H1 (cell line): ENCODE measurements at regions not wholly inside any gene's neighbourhood (a gene's known extent, or its start where the extent isn't known, plus 50 kb on each side); places are given as distances from the start of the nearest gene placed in this dataset.

Experiments used
- CTCF ChIA-PET: fragments of 300-600 bp; sonication (Branson Sonifier 250); formaldehyde crosslinking; loops from one replicate; lab custom pipeline; 2021; ENCODE audit not compliant: partially characterized antibody; lab: Charles Lee
- POLR2A ChIA-PET: fragments of 300-600 bp; sonication (Branson Sonifier 250); formaldehyde crosslinking; loops from one replicate; lab custom pipeline; 2021; ENCODE audit warnings: inconsistent platforms; ENCODE audit not compliant: partially characterized antibody; lab: Charles Lee
- DNase-seq, 2 experiments: peaks; one replicate each; pipeline versions ENCODE4 v3.0.0 to v3.0.0-alpha.2; 2010 to 2022; ENCODE audit warnings: low spot score in 2 of 2, low read depth in 1 of 2, mixed read lengths in 1 of 2
- FAIRE-seq: peaks from 2 replicates; lab custom pipeline; 2011; peaks lifted over from hg19 to GRCh38; lab: Jason Lieb, UNC
- H2AFZ ChIP-seq: 2 replicates; pipeline ENCODE4 v1.8.1; 2012; ENCODE audit warnings: low read length, inconsistent platforms
- H2AK5ac ChIP-seq: 2 replicates; pipeline ENCODE4 v1.6.1; 2013; ENCODE audit warnings: low read depth, low read length
- H2BK120ac ChIP-seq: replicated peaks from 2 replicates; pipeline ENCODE3; 2013; ENCODE audit warnings: low read depth, low read length, inconsistent platforms
- H2BK12ac ChIP-seq: 2 replicates; pipeline ENCODE4 v1.6.1; 2013; ENCODE audit warnings: low read depth, low read length
- H2BK15ac ChIP-seq: 2 replicates; pipeline ENCODE4 v1.6.1; 2013; ENCODE audit warnings: low read length
- H2BK20ac ChIP-seq: 2 replicates; pipeline ENCODE4 v1.6.1; 2013; ENCODE audit warnings: low read length
- H2BK5ac ChIP-seq: 2 replicates; pipeline ENCODE4 v1.6.1; 2013; ENCODE audit warnings: low read depth, low read length
- H3K14ac ChIP-seq: 2 replicates; pipeline ENCODE4 v1.6.1; 2013; ENCODE audit warnings: inconsistent platforms; ENCODE audit not compliant: insufficient read length
- H3K18ac ChIP-seq: 2 replicates; pipeline ENCODE4 v1.6.1; 2013; ENCODE audit warnings: low read length; ENCODE audit errors: extremely low read depth
- H3K23ac ChIP-seq: 2 replicates; pipeline ENCODE4 v1.6.1; 2013; ENCODE audit warnings: inconsistent platforms; ENCODE audit not compliant: insufficient read length
- H3K23me2 ChIP-seq: 2 replicates; pipeline ENCODE4 v1.6.1; 2013; ENCODE audit warnings: low read depth, low read length
- H3K27ac ChIP-seq: 2 replicates; pipeline ENCODE4 v1.6.1; 2011; ENCODE audit warnings: low read depth, low read length, inconsistent platforms
- H3K27me3 ChIP-seq, 4 experiments: replicated peaks in 1 of 4; 1 replicate in 1 of 4; 2 replicates in 3 of 4; pipeline versions ENCODE4 v1.6.1 to v1.8.1; 2011 to 2013; ENCODE audit warnings: low read length in 3 of 4, mild to moderate bottlenecking in 3 of 4, inconsistent platforms in 2 of 4, mixed read lengths in 2 of 4, moderate library complexity in 1 of 4; ENCODE audit not compliant: control insufficient read depth in 3 of 4, insufficient read depth in 3 of 4; ENCODE audit errors: extremely low read depth in 1 of 4
- H3K36me3 ChIP-seq, 4 experiments: 2 replicates each; pipeline versions ENCODE4 v1.6.1 to v1.8.1; 2011 to 2013; ENCODE audit warnings: mild to moderate bottlenecking in 4 of 4, low read length in 3 of 4, moderate library complexity in 2 of 4, control low read depth in 1 of 4, inconsistent platforms in 1 of 4; ENCODE audit not compliant: insufficient read depth in 4 of 4, control insufficient read depth in 2 of 4
- H3K4ac ChIP-seq: replicated peaks from 2 replicates; pipeline ENCODE3; 2013; ENCODE audit warnings: low read length, low read depth, mixed read lengths, inconsistent platforms; ENCODE audit not compliant: insufficient read length
- H3K4me1 ChIP-seq, 4 experiments: replicated peaks in 1 of 4; 1 replicate in 1 of 4; 2 replicates in 3 of 4; pipeline versions ENCODE4 v1.6.1 to v1.8.1; 2011 to 2013; ENCODE audit warnings: low read length in 3 of 4, inconsistent platforms in 2 of 4, mixed read lengths in 1 of 4; ENCODE audit not compliant: insufficient read depth in 4 of 4, control insufficient read depth in 3 of 4
- H3K4me2 ChIP-seq, 2 experiments: 2 replicates each; pipeline versions ENCODE4 v1.6.1 to v1.8.1; 2011 to 2013; ENCODE audit warnings: low read depth in 2 of 2, low read length in 2 of 2, control low read depth in 1 of 2, inconsistent platforms in 1 of 2, mild to moderate bottlenecking in 1 of 2; ENCODE audit not compliant: insufficient read depth in 1 of 2
- H3K4me3 ChIP-seq, 4 experiments: fragments of 200-600, 300-600 bp in 1 of 4; sonication (generic), shearing (Covaris generic), sonication (Bioruptor Twin) in 1 of 4; 2 replicates each; pipeline versions ENCODE4 v1.5.1 to v1.8.1; 2011 to 2016; ENCODE audit warnings: low read length in 4 of 4, low read depth in 3 of 4, control low read depth in 2 of 4, inconsistent platforms in 2 of 4, mild to moderate bottlenecking in 2 of 4, mixed read lengths in 1 of 4, moderate library complexity in 1 of 4; ENCODE audit not compliant: insufficient read depth in 2 of 4; ENCODE audit errors: extremely low read depth in 1 of 4
- H3K56ac ChIP-seq: replicated peaks from 2 replicates; pipeline ENCODE3; 2013; ENCODE audit warnings: low read depth, mild to moderate bottlenecking, mixed read lengths, low read length, inconsistent platforms; ENCODE audit not compliant: insufficient read length
- H3K79me1 ChIP-seq: 2 replicates; pipeline ENCODE4 v1.6.1; 2013; ENCODE audit warnings: low read depth, low read length, control low read depth
- H3K79me2 ChIP-seq, 2 experiments: 2 replicates each; pipeline versions ENCODE4 v1.6.1 to v1.8.1; 2012 to 2013; ENCODE audit warnings: low read length in 2 of 2, mild to moderate bottlenecking in 2 of 2, inconsistent platforms in 1 of 2; ENCODE audit not compliant: insufficient read depth in 2 of 2, control insufficient read depth in 1 of 2
- H3K9ac ChIP-seq, 4 experiments: replicated peaks in 1 of 4; 1 replicate in 1 of 4; 2 replicates in 3 of 4; pipeline versions ENCODE4 v1.6.1 to v1.8.1; 2011 to 2013; ENCODE audit warnings: low read depth in 3 of 4, low read length in 3 of 4, control low read depth in 2 of 4, mild to moderate bottlenecking in 2 of 4, moderate library complexity in 2 of 4, inconsistent platforms in 1 of 4; ENCODE audit errors: extremely low read depth in 1 of 4
- H3K9me3 ChIP-seq, 2 experiments: 2 replicates each; pipeline versions ENCODE4 v1.6.1 to v1.8.1; 2012 to 2013; ENCODE audit warnings: mild to moderate bottlenecking in 2 of 2, moderate library complexity in 2 of 2, control low read depth in 1 of 2, inconsistent platforms in 1 of 2, low read depth in 1 of 2, low read length in 1 of 2, mixed read lengths in 1 of 2; ENCODE audit not compliant: insufficient read depth in 2 of 2
- H4K20me1 ChIP-seq, 2 experiments: replicated peaks in 1 of 2; 2 replicates each; pipeline versions ENCODE3 to v1.8.1; 2011 to 2013; ENCODE audit warnings: inconsistent platforms in 2 of 2, low read length in 2 of 2, mild to moderate bottlenecking in 1 of 2; ENCODE audit not compliant: insufficient read depth in 2 of 2, control insufficient read depth in 1 of 2
- H4K5ac ChIP-seq: 2 replicates; pipeline ENCODE4 v1.6.1; 2013; ENCODE audit warnings: low read length, low read depth, mixed read lengths, inconsistent platforms; ENCODE audit not compliant: insufficient read length
- H4K8ac ChIP-seq: 2 replicates; pipeline ENCODE4 v1.8.0; 2013; ENCODE audit warnings: mild to moderate bottlenecking, moderate library complexity, low read length, inconsistent platforms; ENCODE audit not compliant: insufficient read depth; ENCODE audit errors: extremely low read depth
- H4K91ac ChIP-seq: replicated peaks from 2 replicates; pipeline ENCODE3; 2013; ENCODE audit warnings: low read length, mixed read lengths, inconsistent platforms; ENCODE audit not compliant: insufficient read length
- CHD2 ChIP-seq: IDR thresholded peaks from 2 replicates; pipeline ENCODE4 v1.6.1; 2012; ENCODE audit warnings: low read length, improper control_type of control experiment
- EZH2 ChIP-seq: fragments of 200-600 bp; sonication (generic); IDR thresholded peaks from 2 replicates; pipeline ENCODE4 v1.7.1; 2012; ENCODE audit warnings: low read depth, mild to moderate bottlenecking, moderate library complexity, low read length, inconsistent platforms; ENCODE audit not compliant: severe bottlenecking
- FOSL1 ChIP-seq: IDR thresholded peaks from 2 replicates; pipeline ENCODE4 v1.6.1; 2011; ENCODE audit warnings: mild to moderate bottlenecking, low read depth, low read length, moderate library complexity; ENCODE audit not compliant: insufficient read depth
- JUND ChIP-seq: IDR thresholded peaks from 2 replicates; pipeline ENCODE4 v1.6.1; 2011; ENCODE audit warnings: mild to moderate bottlenecking, improper control_type of control experiment, low read length
- MAFK ChIP-seq: IDR thresholded peaks from 2 replicates; pipeline ENCODE4 v1.6.1; 2012; ENCODE audit warnings: low read depth, mild to moderate bottlenecking, improper control_type of control experiment, low read length
- POLR2AphosphoS5 ChIP-seq: IDR thresholded peaks from 2 replicates; pipeline ENCODE4 v1.6.1; 2011; ENCODE audit warnings: low read depth, low read length
- SAP30 ChIP-seq: fragments of 300-600 bp; sonication (generic); IDR thresholded peaks from 2 replicates; pipeline ENCODE4 v1.7.1; 2012; ENCODE audit warnings: low read length, moderate library complexity, mild to moderate bottlenecking, inconsistent platforms; ENCODE audit not compliant: insufficient read depth, insufficient replicate concordance
- SIX5 ChIP-seq: IDR thresholded peaks from 2 replicates; pipeline ENCODE4 v1.6.1; 2011; ENCODE audit warnings: mild to moderate bottlenecking, low read depth, low read length
- TAF7 ChIP-seq: optimal IDR thresholded peaks from 2 replicates; pipeline ENCODE3; 2011; ENCODE audit warnings: low read depth, mild to moderate bottlenecking, inconsistent platforms, low read length, moderate library complexity, borderline replicate concordance
- TEAD4 ChIP-seq: IDR thresholded peaks from 2 replicates; pipeline ENCODE4 v1.6.1; 2012; ENCODE audit warnings: low read depth, low read length, inconsistent platforms, mixed read lengths
- WGBS, 2 experiments: shearing (Covaris generic) in 1 of 2; methylation state at CpG; one replicate each; pipeline versions ENCODE4 v1.1.6 to v1.1.7; 2013 to 2015; ENCODE audit warnings: low lambda C conversion rate in 2 of 2, mixed read lengths in 2 of 2, inconsistent platforms in 1 of 2, low coverage in 1 of 2, missing lambda C conversion rate in 1 of 2; ENCODE audit not compliant: insufficient replicate concordance in 2 of 2, insufficient coverage in 1 of 2, insufficient read length in 1 of 2; ENCODE audit errors: extremely low coverage in 1 of 2, missing lambda C conversion rate in 1 of 2; 5-methylcytosine and 5-hydroxymethylcytosine counted together

DNA sequence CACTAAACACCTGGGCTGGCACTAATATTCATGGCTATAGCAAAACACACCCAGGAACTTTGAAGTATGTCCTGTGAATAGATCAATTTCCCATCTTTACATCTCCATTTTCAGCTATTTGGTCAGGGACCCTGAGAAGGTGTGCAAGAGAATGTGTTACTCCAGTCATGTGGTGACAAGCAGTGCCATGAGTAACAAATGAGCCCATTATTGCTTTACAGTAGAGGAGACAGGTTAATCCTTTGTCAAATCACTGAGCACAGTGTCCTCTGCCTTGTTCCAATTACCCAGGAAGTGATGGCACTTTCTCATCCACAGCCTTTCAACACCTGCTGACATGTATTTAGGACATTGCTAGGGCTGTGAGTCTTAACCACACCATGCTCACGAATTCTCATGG is 664.8 kb upstream of the API5 start:
- Histone ChIP-seq H4K5ac (no peak overlapping the region), H3K36me3 (no peaks in the 10 kb centered on the region), H3K14ac (no peak overlapping the region), H3K23me2 (no peaks in the 10 kb centered on the region), H2BK5ac (no peak overlapping the region), H2BK120ac (no peak overlapping the region), H2BK12ac (peak overlapping the region; percentile 64; the same call in 1 of the 2 replicates), H3K79me1 (no peaks in the 10 kb centered on the region), H3K18ac (peak overlapping the region; percentile 13; the same call in 1 of the 2 replicates), H3K4me2 (no peak overlapping the region), H3K9me3 (no peaks in the 10 kb centered on the region), H3K23ac (no peak overlapping the region), H2BK20ac (peak overlapping the region; percentile 23; the same call in 1 of the 2 replicates), H2AFZ (0 out of 2 replicates have a peak overlapping the region, but pooled peaks have one; percentile 58), H3K27me3 (no peaks in the 10 kb centered on the region), H3K56ac (no peak overlapping the region), H2AK5ac (no peak overlapping the region), H2BK15ac (no peak overlapping the region), H4K20me1 (no peaks in the 10 kb centered on the region), H3K9ac (no peak overlapping the region), H3K79me2 (no peaks in the 10 kb centered on the region), H4K91ac (no peak overlapping the region), H4K8ac (no peak overlapping the region), H3K4me3 (no peak overlapping the region), H3K27ac (no peak overlapping the region), H3K4me1 (0 out of 7 replicates have a peak, but pooled peaks cover 0 to 4% (median 2%) of the 10 kb centered on the region in 4 experiments), H3K4ac (no peak overlapping the region)
- DNase-seq = no peak
- ChIA-PET CTCF (no interaction called here), POLR2A (interaction anchor here (0.5 kb wide), 1 partner anchor 368 kb away, joined by 4 read pairs; no protein-coding TSS in a partner anchor)
- WGBS, 2 experiments = 86% methylated on average over 1 of the region's 1 CpG; no CpG with 5 or more reads in 1 of the 2 experiments
- no peak for FAIRE-seq
- TF ChIP-seq EZH2 (no peak), TEAD4 (no peak), CHD2 (no peak), JUND (no peak), POLR2AphosphoS5 (no peak), MAFK (no peak), TAF7 (no peak), SAP30 (no peak), FOSL1 (no peak), SIX5 (no peak)
